Stimulated activated CD4-positive, alpha-beta T cell treated with anti-CD3 and anti-CD28 coated beads, Interleukin-1b, Interleukin-23, amount 100 ng/mL, for 4 hours (primary cell): ENCODE measurements at regions not wholly inside any gene's neighbourhood (a gene's known extent, or its start where the extent isn't known, plus 50 kb on each side); places are given as distances from the start of the nearest gene placed in this dataset.
"Not testable (repeated sequence)": the region's sequence is repeated elsewhere in the genome, so short reads cannot be mapped to it uniquely, and the experiment has no call there.

Experiments used
- DNase-seq, 2 donors: peaks; one replicate each; pipeline ENCODE4 v3.0.0-alpha.2; 2020; ENCODE audit warnings: low read depth in 2 of 2

- no peak for DNase-seq
These were observed 258.3 kb downstream of the SRGAP2C start for GRCh38 chr1:121443001-121443540.

GRCh38 chr1:121444096-121444495, 259.3 kb downstream of the SRGAP2C start:
- DNase-seq, result no peak

- DNase-seq, result no peak
These were observed 260.9 kb downstream of the SRGAP2C start for GRCh38 chr1:121445679-121446078.

GRCh38 chr1:121447280-121447923, 262.6 kb downstream of the SRGAP2C start:
- not testable (repeated sequence) for DNase-seq

GRCh38 chr1:121448064-121448463, 263.3 kb downstream of the SRGAP2C start:
- DNase-seq, result not testable (repeated sequence)

GRCh38 chr1:121448851-121449250, 264.1 kb downstream of the SRGAP2C start:
- DNase-seq, result no peak

GRCh38 chr1:121452484-121452883, 267.7 kb downstream of the SRGAP2C start:
- DNase-seq, result no peak

- DNase-seq, result no peak
These were observed 273.7 kb downstream of the SRGAP2C start for GRCh38 chr1:121458291-121459048.

GRCh38 chr1:121459235-121459634, 274.5 kb downstream of the SRGAP2C start:
- DNase-seq, result no peak

- DNase-seq, result not testable (repeated sequence)
These were observed 284.6 kb downstream of the SRGAP2C start for GRCh38 chr1:121469395-121469794.

GRCh38 chr1:121470401-121470800, 285.6 kb downstream of the SRGAP2C start:
- DNase-seq, result not testable (repeated sequence)

GRCh38 chr1:121471523-121471922, 286.7 kb downstream of the SRGAP2C start:
- DNase-seq, result no peak

- no peak for DNase-seq
These were observed 287.2 kb downstream of the SRGAP2C start for GRCh38 chr1:121472017-121472416.

- DNase-seq, result no peak
These were observed 298.5 kb downstream of the SRGAP2C start for GRCh38 chr1:121483234-121483633.

- no peak for DNase-seq
These were observed 299.2 kb downstream of the SRGAP2C start for GRCh38 chr1:121483961-121484424.

- DNase-seq, result not testable (repeated sequence)
These were observed 310.0 kb downstream of the SRGAP2C start for GRCh38 chr1:121494796-121495195.

GRCh38 chr1:121511455-121511854, 326.7 kb downstream of the SRGAP2C start:
- DNase-seq, result not testable (repeated sequence)

- DNase-seq, result not testable (repeated sequence)
These were observed 327.1 kb downstream of the SRGAP2C start for GRCh38 chr1:121511876-121512275.

- no peak for DNase-seq
These were observed 330.5 kb downstream of the SRGAP2C start for GRCh38 chr1:121515235-121515634.

GRCh38 chr1:121516234-121516967, 331.6 kb downstream of the SRGAP2C start:
- DNase-seq, result no peak

GRCh38 chr1:121517586-121518230, 332.9 kb downstream of the SRGAP2C start:
- no peak for DNase-seq

GRCh38 chr1:121518726-121519041, 333.9 kb downstream of the SRGAP2C start:
- no peak for DNase-seq
